ENCODE measurements at regions not wholly inside any gene's neighbourhood (a gene's known extent, or its start where the extent isn't known, plus 50 kb on each side); places are given as distances from the start of the nearest gene placed in this dataset.

GRCh38 chr2:17083902-17084301 is 418.3 kb upstream of the CYRIA start:
- no peak for FAIRE-seq
- no peak for DNase-seq (ENCODE audit: low spot score)

GRCh38 chr2:17079262-17079661 is 413.6 kb upstream of the CYRIA start:
- DNase-seq (ENCODE audit: low spot score) (no peak), FAIRE-seq (no peak)

GRCh38 chr2:17076533-17076932 is 410.9 kb upstream of the CYRIA start:
- no peak for FAIRE-seq
- DNase-seq (ENCODE audit: low spot score) = no peak

GRCh38 chr2:17070711-17071110 is 405.1 kb upstream of the CYRIA start:
- FAIRE-seq = no peak
- DNase-seq (ENCODE audit: low spot score) = no peak

GRCh38 chr2:17069564-17069963 is 403.9 kb upstream of the CYRIA start:
- FAIRE-seq = no peak
- DNase-seq (ENCODE audit: low spot score) = no peak

GRCh38 chr2:17068021-17068420 is 402.4 kb upstream of the CYRIA start:
- no peak for FAIRE-seq

GRCh38 chr2:17065536-17065935 is 399.9 kb upstream of the CYRIA start:
- DNase-seq (ENCODE audit: low spot score) = no peak
- no peak for FAIRE-seq

More at GRCh38 chr2:17068021-17068420, 402.4 kb upstream of the CYRIA start:
- no peak for DNase-seq (ENCODE audit: low spot score)

GRCh38 chr2:17061028-17061427 is 395.4 kb upstream of the CYRIA start:
- DNase-seq (ENCODE audit: low spot score) (no peak), FAIRE-seq (no peak)

- FAIRE-seq (no peak), DNase-seq (ENCODE audit: low spot score) (peak; percentile 18)
Measured at GRCh38 chr2:17059458-17059857, 393.8 kb upstream of the CYRIA start.

GRCh38 chr2:17058772-17059402 is 393.3 kb upstream of the CYRIA start:
- DNase-seq (ENCODE audit: low spot score) = no peak
- no peak for FAIRE-seq

- DNase-seq (ENCODE audit: low spot score) = no peak
- no peak for FAIRE-seq
Measured at GRCh38 chr2:17057109-17058017, 391.7 kb upstream of the CYRIA start.

GRCh38 chr2:17056236-17056635 is 390.6 kb upstream of the CYRIA start:
- FAIRE-seq = no peak
- no peak for DNase-seq (ENCODE audit: low spot score)

GRCh38 chr2:17052001-17052400 is 386.4 kb upstream of the CYRIA start:
- DNase-seq (ENCODE audit: low spot score) = no peak
- FAIRE-seq = no peak

GRCh38 chr2:17051538-17051937 is 385.9 kb upstream of the CYRIA start:
- no peak for DNase-seq (ENCODE audit: low spot score)
- no peak for FAIRE-seq

- FAIRE-seq = no peak
- DNase-seq (ENCODE audit: low spot score) = no peak
Measured at GRCh38 chr2:17043173-17043572, 377.5 kb upstream of the CYRIA start.

GRCh38 chr2:17036361-17036760 is 370.7 kb upstream of the CYRIA start:
- FAIRE-seq (no peak), DNase-seq (ENCODE audit: low spot score) (no peak)

GRCh38 chr2:17035010-17035409 is 369.4 kb upstream of the CYRIA start:
- DNase-seq (ENCODE audit: low spot score) (no peak), FAIRE-seq (no peak)

GRCh38 chr2:17030047-17030446 is 364.4 kb upstream of the CYRIA start:
- no peak for FAIRE-seq

GRCh38 chr2:17012297-17012696 is 346.7 kb upstream of the CYRIA start:
- FAIRE-seq = no peak

More at GRCh38 chr2:17030047-17030446, 364.4 kb upstream of the CYRIA start:
- no peak for DNase-seq (ENCODE audit: low spot score)

GRCh38 chr2:17010104-17010503 is 344.5 kb upstream of the CYRIA start:
- no peak for DNase-seq (ENCODE audit: low spot score)
- FAIRE-seq = no peak

More at GRCh38 chr2:17012297-17012696, 346.7 kb upstream of the CYRIA start:
- DNase-seq (ENCODE audit: low spot score) = no peak

- DNase-seq (ENCODE audit: low spot score) (no peak), FAIRE-seq (no peak)
Measured at GRCh38 chr2:17000184-17000482, 334.5 kb upstream of the CYRIA start.

- FAIRE-seq (no peak), DNase-seq (ENCODE audit: low spot score) (no peak)
Measured at GRCh38 chr2:16999347-17000183, 333.9 kb upstream of the CYRIA start.
